AG04450 (cell line): ENCODE measurements at regions not wholly inside any gene's neighbourhood (a gene's known extent, or its start where the extent isn't known, plus 50 kb on each side); places are given as distances from the start of the nearest gene placed in this dataset.
"Not testable (repeated sequence)": the region's sequence is repeated elsewhere in the genome, so short reads cannot be mapped to it uniquely, and the experiment has no call there.

Source experiments
- CTCF ChIA-PET: fragments of 300-600, 350-600 bp; formaldehyde crosslinking; extraction: SDS; loops from one replicate; lab custom pipeline; 2022; ENCODE audit warnings: antibody characterized with exemption, inconsistent platforms; lab: Charles Lee
- POLR2A ChIA-PET: fragments of 350-600 bp; formaldehyde crosslinking; extraction: SDS; loops from one replicate; lab custom pipeline; 2021; ENCODE audit warnings: antibody characterized with exemption, inconsistent platforms; lab: Yijun Ruan, JAX
- DNase-seq: peaks from one replicate; pipeline ENCODE4 v3.0.0-alpha.2; 2011; ENCODE audit warnings: low read depth, low spot score
- H3K27ac ChIP-seq: one replicate; pipeline ENCODE4 v1.5.1; 2012; ENCODE audit warnings: low read depth, low read length, control low read depth
- H3K27me3 ChIP-seq: one replicate; pipeline ENCODE4 v1.6.0; 2012; ENCODE audit warnings: low read length; ENCODE audit not compliant: control insufficient read depth, insufficient read depth
- H3K4me3 ChIP-seq: 2 replicates; pipeline ENCODE4 v1.5.1; 2011; ENCODE audit warnings: mild to moderate bottlenecking, low read depth, low read length, control low read depth
- H3K9me3 ChIP-seq: 2 replicates; pipeline ENCODE4 v1.5.1; 2012; ENCODE audit warnings: low read length; ENCODE audit not compliant: control insufficient read depth, insufficient read depth
- CTCF ChIP-seq: IDR thresholded peaks from 2 replicates; pipeline ENCODE4 v1.5.1; 2011; ENCODE audit warnings: low read depth, low read length, control low read depth, inconsistent platforms

DNA sequence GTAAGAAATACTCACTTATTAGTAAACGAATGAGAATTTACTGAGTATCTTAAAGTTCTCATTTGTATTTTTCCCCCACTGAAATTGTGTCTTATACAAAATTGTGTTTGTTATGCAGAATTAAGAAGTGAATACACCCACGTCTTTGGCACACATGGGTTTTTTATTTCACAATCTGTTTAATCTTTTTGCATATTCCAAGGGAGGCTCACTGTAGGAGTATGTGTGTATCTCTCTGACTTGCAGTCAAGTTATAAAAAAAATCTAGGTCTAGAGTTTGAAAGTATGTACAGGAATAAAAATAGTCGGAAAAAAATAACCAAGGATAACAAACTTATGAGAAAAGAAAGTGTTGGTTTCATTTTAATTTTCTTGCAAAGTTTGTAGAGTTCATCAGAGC is 255.2 kb downstream of the PDCD6IP start:
- no peak overlapping the region for H3K4me3 ChIP-seq
- DNase-seq = no peak
- ChIA-PET CTCF (no interaction called here), POLR2A (interaction anchor here (1.0 kb wide), 1 partner anchor 42 kb away, joined by 3 read pairs; no protein-coding TSS in a partner anchor)
- no peak for TF ChIP-seq CTCF
- H3K9me3 ChIP-seq = no peaks in the 10 kb centered on the region
- H3K27me3 ChIP-seq = no peaks in the 10 kb centered on the region
- H3K27ac ChIP-seq = no peak overlapping the region

- Histone ChIP-seq H3K27me3 (no peaks in the 10 kb centered on the region), H3K4me3 (no peak overlapping the region), H3K27ac (no peak overlapping the region), H3K9me3 (no peaks in the 10 kb centered on the region)
- DNase-seq = no peak
- TF ChIP-seq CTCF = no peak
- ChIA-PET CTCF (interaction anchor here (1.3 kb wide), 1 partner anchor 38 kb away, joined by 3 read pairs; no protein-coding TSS in a partner anchor), POLR2A (no interaction called here)
These were observed 257.9 kb downstream of the PDCD6IP start for GRCh38 chr3:34056181-34056910.

DNA sequence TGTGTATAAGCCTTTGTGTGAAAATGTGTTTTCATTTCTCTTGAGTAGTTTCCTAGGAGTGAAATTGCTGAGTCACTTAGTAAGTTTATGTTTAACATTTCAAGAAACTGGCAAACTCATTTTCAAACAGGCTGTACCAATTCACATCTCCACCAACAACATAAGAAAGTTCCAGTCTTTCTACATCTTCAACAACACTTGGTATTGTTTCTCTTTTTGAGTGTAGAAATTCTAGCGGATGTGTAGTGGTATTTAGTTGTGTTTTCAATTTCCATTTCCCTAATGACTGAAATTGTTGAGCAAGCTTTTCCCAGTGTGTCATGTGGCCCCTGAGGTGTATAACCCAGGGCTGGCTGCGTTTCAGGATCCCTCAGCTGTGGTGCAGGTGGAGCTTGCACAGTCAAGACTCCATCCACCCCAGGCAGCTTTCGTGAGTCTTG is 258.5 kb downstream of the PDCD6IP start:
- no peak overlapping the region for H3K4me3 ChIP-seq
- DNase-seq = no peak
- CTCF ChIA-PET = no interaction called here
- no peaks in the 10 kb centered on the region for H3K27me3 ChIP-seq
- H3K9me3 ChIP-seq = no peaks in the 10 kb centered on the region
- H3K27ac ChIP-seq = no peak overlapping the region
- no peak for TF ChIP-seq CTCF
- POLR2A ChIA-PET = no interaction called here

- CTCF ChIA-PET, POLR2A ChIA-PET, H3K4me3 ChIP-seq, H3K27me3 ChIP-seq, H3K9me3 ChIP-seq, H3K27ac ChIP-seq, DNase-seq: not testable (repeated sequence)
These were observed 262.6 kb downstream of the PDCD6IP start for GRCh38 chr3:34060995-34061394.

DNA sequence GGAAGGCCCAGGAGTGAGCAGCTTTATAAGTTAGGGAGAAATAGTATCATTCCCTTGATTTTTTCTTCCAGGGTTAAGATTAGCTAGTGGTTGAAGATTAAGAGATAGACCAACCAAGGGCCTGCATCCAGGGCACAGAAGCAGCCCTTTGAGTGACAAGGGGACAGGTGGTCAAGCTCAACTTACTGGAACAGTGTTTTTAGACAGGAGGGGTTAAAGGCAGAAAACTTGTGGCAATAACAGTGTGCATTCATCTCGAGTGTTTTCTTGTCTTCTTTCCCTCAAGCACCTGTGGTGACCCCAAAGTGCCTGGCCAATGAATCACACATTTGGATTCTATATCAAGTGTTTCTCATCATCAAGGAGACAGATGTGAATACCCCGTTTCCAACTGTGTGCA is 267.5 kb downstream of the PDCD6IP start:
- ChIA-PET CTCF (no interaction called here), POLR2A (no interaction called here)
- peaks cover under 1% of the 10 kb centered on the region for H3K27me3 ChIP-seq
- no peak for DNase-seq
- no peak overlapping the region for H3K27ac ChIP-seq
- H3K4me3 ChIP-seq = no peak overlapping the region
- no peak for TF ChIP-seq CTCF
- H3K9me3 ChIP-seq = no peaks in the 10 kb centered on the region
